ENCODE measurements at regions not wholly inside any gene's neighbourhood (a gene's known extent, or its start where the extent isn't known, plus 50 kb on each side); places are given as distances from the start of the nearest gene placed in this dataset.
"Not testable (repeated sequence)": the region's sequence is repeated elsewhere in the genome, so short reads cannot be mapped to it uniquely, and the experiment has no call there.

DNA sequence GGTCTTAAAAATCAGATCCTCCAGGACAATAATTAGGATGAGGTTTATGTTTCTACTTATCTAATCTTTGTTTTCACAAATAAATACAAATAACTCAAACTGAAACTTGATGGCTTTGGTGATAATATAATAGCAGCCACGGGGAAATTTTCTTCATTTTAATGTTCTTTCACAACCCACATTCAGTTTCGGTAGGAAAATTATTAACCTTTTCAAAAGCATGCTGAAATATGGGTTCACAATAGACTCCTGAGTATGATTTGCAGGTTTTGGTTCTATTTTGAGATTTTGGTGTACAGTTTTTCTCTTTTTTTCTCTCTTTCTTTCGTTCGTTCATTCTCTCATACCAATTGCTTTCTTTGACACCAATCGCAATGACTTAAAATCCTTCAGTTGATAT is 233.9 kb upstream of the PLGLB2 start:
- not testable (repeated sequence) for DNase-seq

DNA sequence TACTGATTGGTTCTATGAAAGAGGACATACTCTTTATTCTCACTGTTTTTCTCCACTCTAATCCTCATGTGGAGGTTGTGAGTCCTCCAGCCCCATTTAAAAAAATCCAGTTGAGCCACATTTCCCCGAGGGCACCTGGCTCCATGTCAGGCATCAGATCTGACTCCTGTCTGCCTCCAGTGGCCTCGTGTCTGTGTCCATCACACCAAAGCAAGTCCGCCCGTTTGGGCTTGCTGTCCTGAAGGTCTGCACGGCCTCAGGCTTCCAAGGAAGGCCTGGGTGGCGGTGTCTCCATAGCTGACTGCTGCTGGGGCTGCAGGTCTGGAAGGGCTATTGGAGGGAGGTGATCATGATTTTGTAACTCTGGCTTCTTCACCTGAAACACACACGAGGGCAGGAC is 233.4 kb upstream of the PLGLB2 start:
- not testable (repeated sequence) for DNase-seq

DNA sequence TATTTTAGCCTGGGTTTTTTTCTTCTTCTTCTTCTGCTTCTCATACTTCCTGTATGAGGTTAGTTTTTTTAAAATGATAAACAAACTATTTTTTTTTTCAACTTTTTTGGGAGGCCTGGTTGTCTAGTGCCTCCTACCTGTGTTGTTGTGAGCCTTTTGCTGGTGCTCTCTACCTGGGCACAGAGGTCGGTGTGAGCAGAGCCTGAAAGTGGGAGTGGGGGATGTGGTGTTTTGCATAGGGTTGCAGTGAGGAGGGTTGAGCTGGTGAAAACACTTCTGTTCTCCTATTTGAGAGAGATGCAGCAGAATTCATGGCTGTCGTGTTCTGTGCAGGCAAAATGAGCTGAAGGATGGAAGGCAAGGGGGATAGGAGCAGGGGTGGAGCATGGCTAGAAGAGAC is 232.7 kb upstream of the PLGLB2 start:
- not testable (repeated sequence) for DNase-seq

DNA sequence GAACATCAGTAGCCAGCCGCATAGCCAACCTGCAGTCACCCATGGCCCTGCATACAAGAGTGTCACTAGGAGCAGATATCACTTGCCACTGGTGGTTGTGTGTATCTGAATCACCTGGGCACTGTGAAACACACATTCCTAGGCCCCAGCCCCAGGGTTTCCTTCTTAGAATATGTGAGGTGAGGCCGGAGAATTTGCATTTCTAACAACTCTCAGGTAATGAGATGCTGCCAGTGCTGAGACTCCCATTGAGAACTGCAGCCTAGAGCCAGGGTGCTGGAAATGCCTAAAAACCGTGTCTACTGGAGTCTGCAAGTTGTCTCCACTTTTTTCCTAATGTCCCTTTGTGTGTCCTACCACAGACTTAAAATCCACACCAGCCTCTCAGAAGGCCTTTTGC is 232.0 kb upstream of the PLGLB2 start:
- DNase-seq, result not testable (repeated sequence)

DNA sequence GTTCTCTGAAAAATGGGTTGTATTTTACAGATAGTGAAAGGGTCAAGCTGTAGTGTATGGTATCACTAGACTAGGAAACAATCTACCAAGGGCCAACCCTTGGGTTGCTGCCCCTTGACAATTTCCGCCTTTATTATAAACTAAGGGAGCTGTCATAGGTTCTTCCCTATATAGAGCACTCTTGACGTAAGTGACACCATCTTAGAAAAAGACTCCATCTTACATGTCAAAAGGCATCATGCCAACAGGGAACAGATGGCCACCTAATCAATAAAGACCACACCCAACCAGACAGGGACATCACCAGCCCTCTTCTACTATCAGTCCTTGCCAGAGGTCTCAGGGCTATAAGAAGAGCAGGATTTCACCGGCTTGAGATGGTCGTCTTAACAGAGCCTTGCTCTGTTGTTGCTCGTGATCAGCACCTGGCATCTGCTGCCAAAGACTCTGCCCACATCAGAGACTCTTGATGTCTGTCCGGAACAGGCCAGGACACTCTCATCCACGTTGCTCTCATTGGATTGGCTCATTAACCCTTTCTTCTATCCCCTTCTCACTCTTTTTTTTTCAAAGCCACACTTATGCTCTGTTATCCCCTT is 231.4 kb upstream of the PLGLB2 start:
- DNase-seq, result not testable (repeated sequence)

DNA sequence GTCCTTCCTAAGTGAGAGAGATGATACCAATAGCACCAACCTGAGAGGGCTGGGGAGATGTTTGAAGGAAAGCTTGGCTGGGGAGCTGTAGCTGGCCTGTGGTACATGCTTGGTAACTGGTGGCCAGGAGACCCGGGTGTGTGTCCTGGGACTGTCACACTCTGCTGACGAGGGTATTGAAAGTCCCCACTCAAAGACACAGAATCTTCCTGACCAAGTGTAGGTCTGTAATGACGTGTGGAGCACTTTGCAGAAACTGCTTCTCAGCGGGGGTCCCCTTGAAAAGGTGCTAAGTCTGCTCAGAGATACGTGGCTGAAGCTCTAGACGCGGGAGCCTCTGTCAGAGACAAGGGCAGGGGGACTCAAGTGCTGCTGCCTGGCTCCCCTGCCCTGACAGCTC is 230.4 kb upstream of the PLGLB2 start:
- not testable (repeated sequence) for DNase-seq

DNA sequence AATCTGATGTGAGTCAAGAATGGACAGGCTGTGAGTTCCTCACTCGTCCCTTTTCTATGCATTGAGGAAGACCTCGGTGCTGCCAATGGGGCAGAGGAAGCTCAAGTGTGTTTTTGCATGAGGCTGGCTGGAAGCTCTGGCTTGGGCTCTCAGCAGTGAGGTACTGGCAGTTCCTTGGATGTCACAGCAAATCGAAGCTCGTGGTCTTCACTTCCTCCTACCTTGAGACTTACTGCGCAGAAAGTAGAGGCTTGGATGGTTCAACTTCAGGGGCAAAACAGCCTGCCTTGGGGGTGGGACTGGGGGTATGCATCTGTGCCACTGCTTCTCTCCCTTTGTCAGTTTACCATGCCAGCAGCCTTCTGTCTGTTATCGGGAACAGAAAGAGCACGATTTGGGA is 229.8 kb upstream of the PLGLB2 start:
- not testable (repeated sequence) for DNase-seq

DNA sequence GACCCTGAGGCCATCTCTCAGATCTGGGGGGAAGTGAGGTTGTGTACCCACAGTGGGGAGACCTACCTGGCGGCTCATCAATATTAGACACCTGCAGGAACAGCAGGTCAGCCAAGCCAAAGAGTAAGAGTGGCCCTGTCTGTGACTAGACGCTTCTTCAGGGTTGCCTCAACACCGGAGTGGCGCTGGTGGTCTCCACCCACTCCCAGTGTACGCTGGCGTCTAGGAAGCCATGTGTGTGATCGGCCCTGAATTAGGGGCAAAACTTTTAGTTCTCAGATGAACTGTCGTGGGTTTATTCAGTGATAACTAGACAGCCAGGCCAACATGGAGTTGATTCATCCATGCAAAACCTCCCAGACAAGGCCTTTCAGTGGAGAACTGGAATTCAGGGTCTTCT is 229.3 kb upstream of the PLGLB2 start:
- DNase-seq, result not testable (repeated sequence)

DNA sequence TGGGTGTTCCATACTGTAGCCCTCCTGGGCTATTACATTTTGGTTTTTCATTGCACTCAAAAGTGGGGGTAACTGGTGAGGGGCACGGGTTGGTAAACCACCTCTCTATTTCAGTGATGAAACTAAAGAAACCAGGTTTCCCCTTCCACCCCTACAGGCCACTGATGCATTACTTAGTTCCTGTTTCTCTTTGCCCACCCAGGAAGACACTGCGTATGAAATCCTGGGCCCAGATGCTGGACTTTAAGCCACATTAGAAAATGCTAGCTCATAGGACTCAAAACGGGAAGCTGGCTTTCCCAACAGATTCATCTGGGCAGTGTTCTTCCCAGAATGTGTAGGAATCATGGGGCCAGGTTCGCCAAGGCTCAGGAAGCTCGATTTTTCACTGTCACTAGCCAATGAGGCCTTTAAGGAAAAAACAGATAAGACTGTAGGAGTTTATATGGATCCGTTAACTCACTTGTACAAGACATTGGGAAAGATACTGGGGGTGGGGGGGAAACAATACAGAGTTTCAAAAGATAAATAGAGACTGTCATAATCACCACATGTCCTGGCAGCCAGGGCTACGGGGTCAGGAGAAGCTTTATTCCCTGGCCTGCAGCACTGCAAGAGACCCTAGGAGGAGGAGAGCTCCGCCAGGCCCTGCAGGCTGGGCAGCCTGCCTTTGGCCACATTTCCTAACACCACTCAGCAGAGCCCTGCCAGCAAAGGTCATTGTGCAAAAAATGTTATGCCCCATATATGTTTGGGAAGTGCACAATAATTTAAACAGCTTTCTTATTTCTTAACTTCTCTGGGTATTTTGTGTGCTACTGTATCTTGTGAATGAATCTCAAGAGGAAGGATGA is 228.5 kb upstream of the PLGLB2 start:
- DNase-seq, result not testable (repeated sequence)

DNA sequence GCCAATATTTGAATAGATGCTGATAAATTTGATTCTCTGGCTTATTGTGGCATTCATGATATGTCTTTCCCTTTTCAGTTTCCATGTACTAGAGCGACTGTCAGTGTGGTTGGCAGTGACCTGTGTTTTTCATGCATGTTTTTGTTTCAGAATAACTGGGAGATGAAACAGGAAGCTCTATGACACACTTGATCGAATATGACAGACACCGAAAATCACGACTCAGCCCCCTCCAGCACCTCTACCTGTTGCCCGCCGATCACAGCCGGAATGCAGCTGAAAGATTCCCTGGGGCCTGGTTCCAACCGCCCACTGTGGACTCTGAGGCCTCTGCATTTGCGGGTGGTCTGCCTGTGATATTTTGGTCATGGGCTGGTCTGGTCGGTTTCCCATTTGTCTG is 226.8 kb upstream of the PLGLB2 start:
- DNase-seq, result not testable (repeated sequence)

DNA sequence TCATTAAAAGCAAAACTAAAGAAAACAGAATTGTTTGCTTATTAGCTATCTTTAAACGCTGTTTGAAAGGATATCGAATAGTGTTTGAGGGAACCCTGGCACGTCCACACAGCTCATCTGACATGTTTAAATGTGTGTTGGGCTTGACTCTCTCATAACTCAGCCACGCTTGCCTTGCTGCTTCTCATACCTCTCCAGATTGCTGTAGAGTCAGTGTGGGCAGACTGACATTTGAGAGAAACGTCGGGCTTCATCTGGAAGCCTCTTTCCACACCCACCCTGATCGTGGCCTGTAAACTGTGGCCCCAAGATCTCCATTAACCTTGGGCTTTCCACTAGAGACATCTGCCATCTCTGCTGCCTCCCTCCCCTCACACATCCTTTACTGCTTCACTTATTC is 226.4 kb upstream of the PLGLB2 start:
- DNase-seq, result not testable (repeated sequence)

DNA sequence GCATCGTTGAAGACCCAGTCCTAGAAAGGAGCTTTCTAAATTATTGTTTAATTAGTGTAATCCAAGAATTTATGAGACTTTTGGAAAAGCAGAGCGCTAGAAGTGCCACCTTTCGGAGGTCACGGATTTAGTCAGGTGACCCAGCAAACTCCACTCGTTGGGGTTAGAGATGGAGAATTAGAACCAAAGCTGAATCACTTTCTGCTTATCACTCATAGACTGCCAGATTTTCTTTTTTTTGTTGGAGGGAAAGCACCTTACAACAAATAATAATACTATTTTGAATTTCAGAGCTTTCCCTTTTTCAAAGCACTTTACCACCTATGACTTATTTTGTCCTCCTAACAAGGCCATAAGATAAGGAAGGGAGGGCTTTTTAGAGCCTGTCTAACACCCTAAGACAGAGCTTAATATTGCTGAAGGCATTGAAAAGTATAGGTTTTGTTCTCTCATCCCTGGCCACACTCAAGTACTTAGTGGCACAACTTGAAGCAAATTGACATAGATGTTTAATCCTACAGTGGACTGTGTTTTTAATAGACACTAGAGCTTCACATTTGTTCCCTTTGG is 223.2 kb upstream of the PLGLB2 start:
- not testable (repeated sequence) for DNase-seq

DNA sequence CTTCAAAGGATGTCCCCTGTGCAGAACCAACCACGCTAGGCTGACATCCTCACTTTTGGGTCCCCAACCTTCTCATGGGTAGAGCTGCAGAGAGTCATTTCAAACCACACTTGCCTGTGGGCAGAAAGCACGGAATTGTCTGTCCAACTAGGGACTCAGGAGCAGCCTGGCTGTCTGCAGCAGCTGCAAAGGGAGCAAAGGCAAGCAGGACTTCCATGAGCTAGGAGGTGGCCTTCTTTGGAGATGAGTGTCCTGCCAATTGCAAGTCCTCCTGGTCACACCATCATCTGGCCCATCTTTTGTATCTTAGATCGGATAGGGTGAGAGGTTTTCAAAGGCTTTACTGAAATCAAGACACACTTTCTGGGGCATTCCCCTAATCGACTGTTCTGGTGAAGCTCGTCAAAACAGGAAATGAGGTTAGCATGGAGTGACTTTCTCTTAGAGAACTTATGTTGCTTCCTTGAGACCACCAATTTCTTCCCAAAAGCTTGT is 222.3 kb upstream of the PLGLB2 start:
- not testable (repeated sequence) for DNase-seq

DNA sequence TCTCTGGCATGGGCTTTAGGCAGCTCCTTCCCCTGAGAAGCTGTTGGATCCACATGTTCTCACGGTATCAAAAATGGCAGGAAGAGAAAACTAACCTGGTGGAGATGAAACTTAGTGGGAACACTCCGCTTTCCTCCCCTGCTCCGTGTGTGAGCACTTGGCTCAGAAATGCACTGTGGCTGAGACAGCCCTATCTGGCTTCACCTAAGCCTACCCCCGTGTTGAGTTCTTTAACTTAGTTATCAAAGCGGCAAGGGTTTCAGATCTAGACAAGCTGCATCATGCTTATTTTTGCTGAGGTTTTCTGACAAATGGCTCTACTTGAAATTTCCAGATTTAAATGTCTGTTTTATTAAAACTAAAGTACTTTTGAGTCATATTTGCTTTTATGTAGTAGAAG is 221.6 kb upstream of the PLGLB2 start:
- DNase-seq, result not testable (repeated sequence)

DNA sequence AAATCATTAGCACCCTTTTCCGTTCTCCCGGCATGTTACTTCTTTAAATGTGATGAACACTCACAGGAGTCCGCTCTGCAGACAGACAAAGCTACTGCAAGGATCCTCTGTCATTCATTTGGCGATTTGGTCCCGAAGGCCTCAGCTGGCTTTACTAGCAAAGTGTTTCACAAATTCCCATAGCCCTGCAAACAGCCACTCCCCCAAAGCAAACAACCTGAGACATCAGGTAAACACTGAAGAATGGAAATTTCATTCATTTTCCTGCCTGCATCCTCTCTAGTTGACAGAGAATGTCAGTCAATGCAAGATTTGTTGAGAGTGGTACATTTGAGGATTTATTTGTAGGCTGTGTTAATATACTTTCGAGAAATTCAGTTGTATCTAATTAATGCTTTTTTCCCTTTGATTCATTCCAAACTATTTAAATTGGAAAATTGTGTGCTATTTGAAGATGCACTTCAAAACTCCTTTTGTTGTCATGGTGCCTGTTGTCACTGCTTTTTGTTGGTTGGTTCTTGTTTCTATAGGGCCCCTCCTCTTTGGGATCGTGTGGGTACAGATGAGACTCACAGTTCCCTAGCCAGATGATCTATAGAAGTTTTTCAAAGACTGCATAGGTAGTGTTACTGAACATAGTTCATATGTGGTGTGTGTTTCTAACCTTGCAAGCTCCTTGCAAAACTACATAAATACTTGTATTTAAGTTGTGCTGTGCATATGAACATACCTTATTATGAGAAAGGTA is 215.7 kb upstream of the PLGLB2 start:
- not testable (repeated sequence) for DNase-seq

DNA sequence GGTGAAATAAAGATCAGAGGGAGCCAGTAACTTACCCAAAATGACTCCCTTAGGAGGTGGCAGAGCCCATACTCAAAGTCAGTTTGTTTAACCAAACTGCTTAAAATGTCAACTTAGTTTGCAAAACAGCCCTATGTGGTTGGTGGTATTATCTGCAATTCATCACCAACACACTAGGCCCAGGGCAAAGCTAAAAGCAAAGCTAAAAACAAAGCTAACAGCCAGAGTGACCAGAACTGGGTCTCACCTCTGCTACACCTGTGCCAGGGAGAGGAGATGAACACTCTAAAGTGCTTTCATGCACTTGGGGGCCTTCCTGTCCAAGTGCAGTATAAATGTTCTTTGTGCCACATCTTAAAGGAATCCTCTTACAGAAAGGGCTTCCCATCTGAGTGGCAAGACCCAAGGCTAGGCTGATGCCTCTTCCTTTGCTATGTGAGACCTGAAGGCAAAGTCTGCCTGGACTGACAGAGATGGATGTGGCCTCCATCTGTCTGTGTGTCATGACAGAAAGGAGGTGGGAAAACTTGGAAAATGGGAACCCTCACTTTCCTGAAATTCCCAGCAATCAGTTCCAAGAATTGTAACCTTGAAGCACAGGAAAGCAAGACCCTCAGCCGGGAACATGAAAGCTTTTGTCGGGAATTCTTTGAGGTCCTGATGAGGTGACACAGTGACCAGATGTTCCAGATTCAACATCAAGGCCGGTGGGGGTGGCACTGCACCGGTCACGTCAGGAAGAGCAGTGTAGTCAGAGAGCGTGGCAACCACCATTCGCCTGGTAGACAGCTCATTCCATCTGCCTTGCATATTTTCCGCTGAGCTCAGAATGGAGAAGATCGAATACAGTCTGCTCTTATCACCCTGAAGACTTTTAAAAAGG is 214.3 kb upstream of the PLGLB2 start:
- peak in 2 of 3 donors; percentile 5 to 6 for DNase-seq

DNA sequence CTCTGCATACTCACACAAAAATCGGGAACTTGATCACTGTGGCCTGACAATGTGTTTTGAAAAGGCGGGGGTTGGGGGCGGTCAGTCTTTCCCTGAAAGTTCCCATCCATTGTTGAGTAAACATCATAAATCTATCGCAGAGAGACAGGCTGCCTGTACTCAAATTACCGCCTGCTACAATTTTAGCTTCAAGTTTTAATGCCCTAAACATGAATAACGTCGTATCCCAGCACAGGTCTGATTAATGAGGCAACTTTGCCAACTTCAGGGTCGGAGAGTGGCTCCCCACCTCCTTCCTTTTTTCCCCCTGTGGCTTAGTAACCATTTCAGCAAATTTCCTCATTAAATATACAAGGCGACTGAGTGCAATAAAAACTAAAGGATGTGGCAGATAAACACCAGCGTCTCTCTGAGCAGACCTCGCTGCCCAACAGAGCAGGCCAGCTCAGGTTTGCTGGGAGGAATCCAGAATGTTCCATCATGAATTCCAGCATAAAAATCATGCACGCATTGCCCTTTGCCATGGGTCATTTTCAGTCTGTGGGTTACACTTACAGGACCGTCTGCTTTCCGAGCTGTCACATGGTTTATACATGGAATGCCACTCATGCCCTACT is 213.5 kb upstream of the PLGLB2 start:
- not testable (repeated sequence) for DNase-seq

DNA sequence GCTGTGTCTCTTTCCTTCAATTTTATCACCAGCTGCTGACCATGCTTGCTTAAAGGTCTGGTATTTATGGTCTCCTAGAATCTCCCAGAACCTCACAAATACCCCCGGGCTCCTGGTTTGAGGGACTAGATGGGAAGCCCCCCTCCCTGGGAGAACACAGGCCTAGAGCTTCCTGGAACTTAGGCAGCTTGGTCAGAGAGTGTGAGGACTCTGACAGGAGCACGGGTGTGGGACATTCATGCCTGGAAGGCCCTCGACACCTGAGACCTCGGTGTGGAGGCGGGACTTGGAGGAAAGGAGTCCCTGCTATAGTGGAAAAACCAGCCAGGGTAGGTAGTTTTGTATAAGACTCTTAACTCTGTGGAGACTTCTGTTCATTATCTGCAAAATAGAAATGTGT is 211.5 kb upstream of the PLGLB2 start:
- DNase-seq, result not testable (repeated sequence)

DNA sequence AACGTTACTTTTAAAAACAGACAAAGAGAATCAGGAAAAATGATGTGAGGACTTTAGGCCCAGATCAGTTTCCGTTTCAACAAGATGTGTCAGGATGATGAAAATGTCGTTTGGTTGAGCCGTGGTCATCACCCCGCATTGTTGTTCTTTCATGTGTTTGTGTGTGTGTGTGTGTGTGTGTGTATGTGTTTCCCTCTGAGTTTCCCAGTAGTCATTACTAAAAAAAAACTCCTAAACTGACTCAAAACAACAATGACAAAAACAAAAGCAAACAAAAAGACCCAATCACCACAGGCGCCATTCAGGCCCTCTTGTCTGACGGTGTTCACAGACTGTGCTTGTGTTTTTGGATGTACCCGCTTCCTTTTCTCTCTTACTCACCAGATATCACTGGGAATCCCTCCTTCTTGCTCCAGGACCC is 210.6 kb upstream of the PLGLB2 start:
- DNase-seq, result not testable (repeated sequence)

DNA sequence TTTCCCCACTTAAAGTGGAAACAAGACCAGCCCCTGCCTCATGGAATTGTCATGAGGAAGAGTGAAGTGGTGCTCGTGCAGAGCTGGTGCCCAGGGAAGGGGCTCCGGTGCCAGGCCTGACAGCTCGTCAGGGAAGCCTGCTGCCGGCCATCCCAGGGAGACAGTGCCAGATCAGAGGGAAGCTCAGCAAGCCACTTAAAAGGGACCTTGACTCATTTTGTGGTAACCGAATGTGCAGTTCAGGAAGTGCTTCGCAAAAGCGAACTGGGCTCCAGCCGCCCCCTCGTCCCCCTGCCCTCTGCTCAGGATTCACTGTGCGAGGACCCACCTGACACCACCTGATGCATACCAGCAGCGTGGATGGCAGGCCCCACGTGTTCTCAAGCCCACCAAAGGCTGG is 209.6 kb upstream of the PLGLB2 start:
- not testable (repeated sequence) for DNase-seq
